Upper lobe of left lung (tissue), 6 donors: ENCODE measurements at regions not wholly inside any gene's neighbourhood (a gene's known extent, or its start where the extent isn't known, plus 50 kb on each side); places are given as distances from the start of the nearest gene placed in this dataset.

Experiments
- ATAC-seq, 2 donors: fragments of 200-7000 bp; cut with Tn5 transposase; one replicate each; pipeline ENCODE4 v1.9.1; 2022; ENCODE audit warnings: mild to moderate bottlenecking in 2 of 2, moderate library complexity in 2 of 2; ENCODE audit not compliant: low FRiP score in 2 of 2
- DNase-seq, 2 donors: peaks; one replicate each; pipeline ENCODE4 v3.0.0-alpha.2; 2019 to 2020
- H3K27ac ChIP-seq, 4 donors: fragments of 200-600 bp; sonication (generic); one replicate each; pipeline ENCODE4 v1.5.1; 2016 to 2019
- H3K27me3 ChIP-seq, 4 donors: fragments of 200-600 bp; sonication (generic); one replicate each; pipeline ENCODE4 v1.5.1; 2017 to 2019
- H3K36me3 ChIP-seq, 4 donors: fragments of 200-600 bp; sonication (generic); one replicate each; pipeline ENCODE4 v1.5.1; 2016 to 2019
- H3K4me1 ChIP-seq, 4 donors: fragments of 200-600 bp; sonication (generic); one replicate each; pipeline ENCODE4 v1.5.1; 2018 to 2019
- H3K4me3 ChIP-seq, 4 donors: fragments of 200-600 bp; sonication (generic); one replicate each; pipeline ENCODE4 v1.5.1; 2017 to 2019; ENCODE audit warnings: mild to moderate bottlenecking in 2 of 4, moderate library complexity in 1 of 4
- H3K9me3 ChIP-seq, 4 donors: fragments of 200-600 bp; sonication (generic); one replicate each; pipeline ENCODE4 v1.5.1; 2018 to 2019
- EP300 ChIP-seq, 4 donors: sonication (generic); formaldehyde crosslinking; IDR thresholded peaks; one replicate each; pipeline ENCODE4 v1.5.1; 2017; ENCODE audit warnings: antibody characterized with exemption in 4 of 4, control low read depth in 2 of 4
- POLR2A ChIP-seq, 4 donors: fragments of 450-650 bp; IDR thresholded peaks; one replicate each; pipeline ENCODE4 v1.5.1; 2016 to 2017; ENCODE audit warnings: antibody characterized with exemption in 4 of 4, mild to moderate bottlenecking in 2 of 4
- POLR2AphosphoS5 ChIP-seq, 2 donors: sonication (generic); formaldehyde crosslinking; IDR thresholded peaks; one replicate each; pipeline ENCODE4 v1.5.1; 2017; ENCODE audit warnings: antibody characterized with exemption in 2 of 2
- WGBS, 2 donors: methylation state at CpG; one replicate each; pipeline ENCODE4 v1.1.5; 2017 to 2018; 5-methylcytosine and 5-hydroxymethylcytosine counted together
- TF ChIP-seq, protein P1 (sequence below), 6 experiments: fragments of 450-650 bp in 4 of 6; fragments of 200-600 bp in 2 of 6; sonication (generic) in 2 of 6; IDR thresholded peaks; one replicate each; pipeline ENCODE4 v1.5.1; 2016 to 2019; ENCODE audit warnings: antibody characterized with exemption in 6 of 6
- donor health status: DM: no; HTN: no; CAD: no; lungs with moderate emphysema.
- donor health status: DM: no; HTN: yes; CAD: no; lungs with severe emphysema.

DNA sequence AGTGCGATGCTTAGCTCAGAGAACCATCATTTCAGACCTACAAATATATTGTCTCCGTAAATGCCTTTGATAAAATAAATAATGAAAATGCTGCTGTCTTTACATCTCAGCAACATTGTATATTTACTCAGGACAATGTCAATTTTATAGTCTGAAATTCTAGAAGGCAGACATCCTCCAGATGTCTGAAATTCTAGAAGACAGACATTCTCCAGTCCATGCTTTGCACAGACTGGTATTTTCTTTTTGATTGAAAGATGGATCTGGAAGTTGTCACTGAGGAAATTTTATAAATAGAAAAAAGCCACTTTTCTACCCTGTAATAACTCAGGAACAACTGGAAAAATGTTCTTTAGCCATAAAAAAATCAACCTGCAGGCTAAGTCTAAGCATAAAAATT lies 2293.3 kb downstream of the PCDH9 start:
- Histone ChIP-seq H3K4me1 (no peaks in the 10 kb centered on the region), H3K27me3 (no peaks in the 10 kb centered on the region), H3K4me3 (no peak overlapping the region), H3K9me3 (no peaks in the 10 kb centered on the region), H3K27ac (no peak overlapping the region), H3K36me3 (no peaks in the 10 kb centered on the region)
- no peak for ATAC-seq
- TF ChIP-seq POLR2A (IDR thresholded peaks at IDR 0.05) = no peak
- TF ChIP-seq POLR2AphosphoS5 (IDR thresholded peaks at IDR 0.05) = no peak
- no peak for TF ChIP-seq EP300 (IDR thresholded peaks at IDR 0.05)
- TF ChIP-seq, protein P1, sequence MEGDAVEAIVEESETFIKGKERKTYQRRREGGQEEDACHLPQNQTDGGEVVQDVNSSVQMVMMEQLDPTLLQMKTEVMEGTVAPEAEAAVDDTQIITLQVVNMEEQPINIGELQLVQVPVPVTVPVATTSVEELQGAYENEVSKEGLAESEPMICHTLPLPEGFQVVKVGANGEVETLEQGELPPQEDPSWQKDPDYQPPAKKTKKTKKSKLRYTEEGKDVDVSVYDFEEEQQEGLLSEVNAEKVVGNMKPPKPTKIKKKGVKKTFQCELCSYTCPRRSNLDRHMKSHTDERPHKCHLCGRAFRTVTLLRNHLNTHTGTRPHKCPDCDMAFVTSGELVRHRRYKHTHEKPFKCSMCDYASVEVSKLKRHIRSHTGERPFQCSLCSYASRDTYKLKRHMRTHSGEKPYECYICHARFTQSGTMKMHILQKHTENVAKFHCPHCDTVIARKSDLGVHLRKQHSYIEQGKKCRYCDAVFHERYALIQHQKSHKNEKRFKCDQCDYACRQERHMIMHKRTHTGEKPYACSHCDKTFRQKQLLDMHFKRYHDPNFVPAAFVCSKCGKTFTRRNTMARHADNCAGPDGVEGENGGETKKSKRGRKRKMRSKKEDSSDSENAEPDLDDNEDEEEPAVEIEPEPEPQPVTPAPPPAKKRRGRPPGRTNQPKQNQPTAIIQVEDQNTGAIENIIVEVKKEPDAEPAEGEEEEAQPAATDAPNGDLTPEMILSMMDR (IDR thresholded peaks at IDR 0.05) = no peak
- no peak for DNase-seq
- WGBS, 2 donors = 91% methylated on average over 2 of the region's 2 CpGs

DNA sequence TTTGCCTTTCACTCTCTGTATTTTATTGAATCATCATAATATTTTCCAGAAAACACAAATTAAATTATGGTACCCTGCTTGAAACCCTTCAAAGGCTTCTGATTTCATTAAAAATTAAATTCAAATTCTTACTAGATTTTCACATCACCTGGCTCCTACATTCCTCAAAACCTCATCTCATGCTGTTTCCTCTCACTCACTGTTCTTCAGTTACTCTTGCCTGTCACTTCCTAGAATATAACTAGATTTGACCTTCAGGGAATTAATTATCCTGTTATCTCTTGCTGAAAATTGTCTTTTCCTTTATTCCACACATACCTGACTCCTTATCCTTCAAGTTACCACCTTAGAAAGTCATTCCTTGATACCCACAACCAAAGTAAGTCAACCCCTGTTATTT lies 2294.7 kb downstream of the PCDH9 start:
- H3K36me3 ChIP-seq = no peaks in the 10 kb centered on the region
- no peak overlapping the region for H3K4me3 ChIP-seq
- no peak overlapping the region for H3K27ac ChIP-seq
- DNase-seq (no peak), ATAC-seq (no peak)
- no peaks in the 10 kb centered on the region for H3K9me3 ChIP-seq
- no peaks in the 10 kb centered on the region for H3K4me1 ChIP-seq
- H3K27me3 ChIP-seq = no peaks in the 10 kb centered on the region
- TF ChIP-seq EP300 (IDR thresholded peaks at IDR 0.05) = no peak
- TF ChIP-seq POLR2AphosphoS5 (IDR thresholded peaks at IDR 0.05) = no peak
- TF ChIP-seq POLR2A (IDR thresholded peaks at IDR 0.05) = no peak
- TF ChIP-seq, protein P1 (IDR thresholded peaks at IDR 0.05) = no peak

DNA sequence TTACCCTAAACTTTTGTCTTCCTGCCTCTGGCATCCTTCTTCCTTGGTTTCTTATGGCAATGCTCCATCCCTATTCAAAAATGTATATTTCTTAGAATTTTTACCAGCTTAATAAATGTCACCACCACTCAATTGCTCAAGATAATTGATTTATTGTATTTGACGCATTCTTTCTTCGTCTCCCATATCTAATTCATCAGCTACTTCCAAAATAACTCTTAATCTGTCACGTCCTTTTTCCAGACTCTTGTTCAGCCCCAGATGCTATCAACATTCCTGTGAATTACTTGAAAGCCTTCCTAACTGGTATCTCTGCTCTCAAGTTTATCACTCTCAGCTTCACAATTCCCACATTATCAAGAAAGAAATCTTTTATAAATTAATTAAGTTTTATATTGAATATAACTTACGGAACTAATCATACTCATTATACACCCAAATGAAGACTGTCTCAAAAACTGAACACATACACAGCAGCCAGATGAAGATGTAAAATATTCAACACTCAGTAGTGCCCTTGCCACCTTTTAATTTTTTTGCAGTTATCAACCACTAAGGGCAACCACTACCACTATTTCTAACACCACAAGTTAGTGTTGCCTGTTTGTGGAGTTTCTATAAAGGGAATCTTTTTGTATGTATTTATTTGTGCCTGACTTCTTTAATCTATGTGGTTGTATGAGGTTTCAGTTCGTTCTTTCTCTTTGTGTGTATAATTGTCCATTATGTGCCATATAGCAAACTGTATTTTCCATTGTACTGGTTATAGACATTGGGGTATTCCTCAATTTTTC lies 2295.4 kb downstream of the PCDH9 start:
- DNase-seq (no peak), ATAC-seq (no peak)
- Histone ChIP-seq H3K9me3 (no peaks in the 10 kb centered on the region), H3K27ac (no peak overlapping the region), H3K4me1 (no peaks in the 10 kb centered on the region), H3K4me3 (no peak overlapping the region), H3K36me3 (no peaks in the 10 kb centered on the region), H3K27me3 (no peaks in the 10 kb centered on the region)
- TF ChIP-seq POLR2A (IDR thresholded peaks at IDR 0.05) (no peak), EP300 (IDR thresholded peaks at IDR 0.05) (no peak), POLR2AphosphoS5 (IDR thresholded peaks at IDR 0.05) (no peak)
- TF ChIP-seq, protein P1 (IDR thresholded peaks at IDR 0.05) = no peak
- WGBS, 2 donors = 73% methylated on average over 5 of the region's 5 CpGs

DNA sequence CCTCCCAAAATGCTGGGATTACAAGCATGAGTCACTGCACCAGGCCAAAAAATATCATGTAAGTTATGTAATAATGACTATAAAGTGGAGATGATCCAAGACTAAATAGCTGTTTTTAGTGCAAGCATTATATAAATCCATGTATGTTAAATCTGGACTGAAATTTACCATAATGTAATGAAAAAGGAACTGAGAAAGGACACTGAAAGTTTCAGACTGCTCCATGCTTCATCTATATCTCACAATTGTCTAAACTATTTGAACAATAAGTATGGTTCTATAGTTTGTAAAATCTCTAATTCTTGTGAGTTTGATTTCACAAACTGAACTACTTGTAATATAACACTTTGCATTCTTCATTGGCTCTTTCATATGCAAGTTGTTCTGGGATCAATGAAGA lies 2299.5 kb downstream of the PCDH9 start:
- no peak overlapping the region for H3K27ac ChIP-seq
- DNase-seq (no peak), ATAC-seq (no peak)
- H3K36me3 ChIP-seq = no peaks in the 10 kb centered on the region
- no peak overlapping the region for H3K4me3 ChIP-seq
- H3K27me3 ChIP-seq = no peaks in the 10 kb centered on the region
- TF ChIP-seq POLR2A (IDR thresholded peaks at IDR 0.05) (no peak), EP300 (IDR thresholded peaks at IDR 0.05) (no peak), POLR2AphosphoS5 (IDR thresholded peaks at IDR 0.05) (no peak)
- TF ChIP-seq, protein P1 (IDR thresholded peaks at IDR 0.05) = no peak
- H3K4me1 ChIP-seq = no peaks in the 10 kb centered on the region
- peaks cover 0 to 2% (median 0%) of the 10 kb centered on the region in 4 donors for H3K9me3 ChIP-seq
